Fibroblast of the aortic adventitia (primary cell): ENCODE measurements at regions not wholly inside any gene's neighbourhood (a gene's known extent, or its start where the extent isn't known, plus 50 kb on each side); places are given as distances from the start of the nearest gene placed in this dataset.

Experiments used
- DNase-seq: peaks from one replicate; pipeline ENCODE4 v3.0.0-alpha.2; 2010; ENCODE audit warnings: low read depth
- H3K4me3 ChIP-seq: 2 replicates; pipeline ENCODE4 v1.5.1; 2011; ENCODE audit warnings: low read depth, mild to moderate bottlenecking, control low read depth, low read length, moderate library complexity
- TF ChIP-seq, protein P1 (sequence below): IDR thresholded peaks from 2 replicates; pipeline ENCODE4 v1.5.1; 2011; ENCODE audit warnings: mild to moderate bottlenecking, low read length, control low read depth, inconsistent platforms; ENCODE audit not compliant: insufficient read depth

DNA sequence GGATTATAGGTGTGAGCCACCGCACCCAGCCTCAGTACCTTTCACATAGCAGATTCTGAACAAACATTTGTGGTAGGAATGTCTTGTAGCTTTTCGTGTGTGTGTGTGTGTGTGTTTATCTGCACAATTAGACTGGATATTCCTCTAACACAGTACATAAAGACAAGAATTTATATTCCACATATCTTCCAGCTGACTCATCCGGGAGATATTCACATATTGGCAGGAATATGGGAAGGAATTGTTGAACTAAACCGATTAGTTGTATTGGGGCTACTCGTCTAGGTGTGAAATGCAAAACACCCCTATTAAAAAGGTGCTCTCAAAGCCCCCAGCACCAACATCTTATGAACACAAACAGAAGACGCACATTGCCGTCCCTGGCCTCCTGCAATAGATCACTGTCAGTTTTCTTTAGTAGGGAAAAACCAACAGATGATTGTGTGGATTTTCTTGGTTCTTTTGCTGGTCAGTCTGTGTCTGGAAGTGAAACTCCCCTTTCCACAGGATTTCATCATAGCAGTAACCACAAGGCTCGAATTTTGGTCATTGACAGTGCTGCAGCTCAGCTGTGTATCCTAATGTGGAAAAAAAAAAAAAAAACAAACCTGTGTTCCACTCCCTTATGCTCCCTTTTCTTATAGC, 208.5 kb upstream of the ACVR2A start:
- TF ChIP-seq, protein P1, sequence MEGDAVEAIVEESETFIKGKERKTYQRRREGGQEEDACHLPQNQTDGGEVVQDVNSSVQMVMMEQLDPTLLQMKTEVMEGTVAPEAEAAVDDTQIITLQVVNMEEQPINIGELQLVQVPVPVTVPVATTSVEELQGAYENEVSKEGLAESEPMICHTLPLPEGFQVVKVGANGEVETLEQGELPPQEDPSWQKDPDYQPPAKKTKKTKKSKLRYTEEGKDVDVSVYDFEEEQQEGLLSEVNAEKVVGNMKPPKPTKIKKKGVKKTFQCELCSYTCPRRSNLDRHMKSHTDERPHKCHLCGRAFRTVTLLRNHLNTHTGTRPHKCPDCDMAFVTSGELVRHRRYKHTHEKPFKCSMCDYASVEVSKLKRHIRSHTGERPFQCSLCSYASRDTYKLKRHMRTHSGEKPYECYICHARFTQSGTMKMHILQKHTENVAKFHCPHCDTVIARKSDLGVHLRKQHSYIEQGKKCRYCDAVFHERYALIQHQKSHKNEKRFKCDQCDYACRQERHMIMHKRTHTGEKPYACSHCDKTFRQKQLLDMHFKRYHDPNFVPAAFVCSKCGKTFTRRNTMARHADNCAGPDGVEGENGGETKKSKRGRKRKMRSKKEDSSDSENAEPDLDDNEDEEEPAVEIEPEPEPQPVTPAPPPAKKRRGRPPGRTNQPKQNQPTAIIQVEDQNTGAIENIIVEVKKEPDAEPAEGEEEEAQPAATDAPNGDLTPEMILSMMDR: no peak
- DNase-seq: peak; percentile 81
- no peak overlapping the region for H3K4me3 ChIP-seq

DNA sequence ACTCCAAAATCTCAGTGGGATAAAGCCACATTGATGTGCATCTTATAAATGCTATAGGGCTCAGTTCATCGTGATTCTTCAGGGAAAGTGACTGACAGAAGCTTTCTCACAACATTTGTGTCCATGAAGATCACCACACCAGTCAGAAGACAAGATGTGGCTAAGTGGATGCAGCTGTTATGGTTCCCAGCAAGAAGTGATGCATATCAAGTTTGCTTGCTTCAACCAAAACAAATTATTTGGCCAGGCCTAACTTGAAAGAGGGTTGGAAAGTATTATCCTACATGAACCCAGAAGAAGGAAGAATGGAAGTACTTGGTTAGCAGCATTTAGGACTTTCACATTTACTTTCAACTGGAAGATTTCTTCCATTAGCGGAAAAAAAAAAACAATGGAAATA, 210.0 kb upstream of the ACVR2A start:
- no peak overlapping the region for H3K4me3 ChIP-seq
- TF ChIP-seq, protein P1: no peak
- no peak for DNase-seq

DNA sequence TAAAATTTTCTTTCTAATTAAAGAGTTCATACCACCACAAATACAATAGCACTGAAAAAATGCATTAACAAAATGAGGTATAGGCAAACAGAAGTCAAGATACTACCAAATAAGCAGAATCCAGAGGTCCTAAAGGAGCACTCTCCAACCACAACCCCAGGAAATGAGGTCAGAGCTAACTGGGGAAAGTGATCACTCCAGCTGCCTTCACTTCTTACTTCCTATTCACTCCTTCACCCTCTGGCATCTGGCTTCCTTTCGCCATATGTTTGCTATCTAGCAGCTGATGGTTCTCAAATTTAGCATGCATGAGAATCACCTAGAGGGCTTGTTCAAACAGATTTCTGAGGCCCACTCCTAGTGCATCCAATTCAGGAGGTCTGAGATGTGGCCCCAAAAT, 212.6 kb upstream of the ACVR2A start:
- no peak for DNase-seq
- TF ChIP-seq, protein P1: no peak
- no peak overlapping the region for H3K4me3 ChIP-seq

DNA sequence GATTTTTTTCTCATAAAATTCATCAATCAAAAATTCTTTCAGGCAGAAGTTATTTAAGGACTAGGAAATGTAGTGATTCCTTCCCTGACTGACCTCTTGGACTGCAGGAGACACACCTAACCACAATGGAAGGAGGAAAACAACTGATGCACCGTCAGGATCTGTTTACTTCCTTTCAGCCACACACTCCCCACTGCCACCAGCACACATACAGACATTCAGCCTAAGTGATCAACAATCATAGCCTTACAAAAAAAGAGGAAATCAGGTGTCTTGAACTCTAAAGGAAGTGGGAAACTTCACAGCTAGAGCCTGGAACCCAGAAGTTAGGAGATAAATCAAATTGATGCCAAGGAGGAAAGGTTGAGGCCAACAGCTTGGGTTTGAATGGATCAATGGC, 213.5 kb upstream of the ACVR2A start:
- TF ChIP-seq, protein P1: no peak

DNA sequence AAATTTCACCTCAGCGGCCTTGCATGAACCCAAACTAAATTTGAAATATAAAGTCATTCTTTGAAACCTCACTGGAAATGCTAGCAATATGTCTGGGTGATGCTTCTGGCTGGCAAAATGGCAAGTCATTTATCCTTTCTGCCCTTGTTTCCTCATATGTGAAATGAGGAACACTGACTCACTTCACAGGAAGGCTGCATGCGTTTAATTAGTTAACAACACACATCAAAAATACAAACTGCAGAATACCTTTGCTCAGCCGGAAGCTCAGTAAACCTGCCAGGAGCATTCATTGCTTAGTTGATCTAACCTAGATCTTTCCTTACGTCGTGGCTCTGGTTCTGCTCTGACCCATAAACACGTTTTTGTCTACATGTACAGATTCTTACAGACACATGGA, 214.2 kb upstream of the ACVR2A start:
- TF ChIP-seq, protein P1: no peak
- H3K4me3 ChIP-seq: no peak overlapping the region
- no peak for DNase-seq

More for the DNA sequence above, 213.5 kb upstream of the ACVR2A start:
- DNase-seq: no peak
- H3K4me3 ChIP-seq: no peak overlapping the region

DNA sequence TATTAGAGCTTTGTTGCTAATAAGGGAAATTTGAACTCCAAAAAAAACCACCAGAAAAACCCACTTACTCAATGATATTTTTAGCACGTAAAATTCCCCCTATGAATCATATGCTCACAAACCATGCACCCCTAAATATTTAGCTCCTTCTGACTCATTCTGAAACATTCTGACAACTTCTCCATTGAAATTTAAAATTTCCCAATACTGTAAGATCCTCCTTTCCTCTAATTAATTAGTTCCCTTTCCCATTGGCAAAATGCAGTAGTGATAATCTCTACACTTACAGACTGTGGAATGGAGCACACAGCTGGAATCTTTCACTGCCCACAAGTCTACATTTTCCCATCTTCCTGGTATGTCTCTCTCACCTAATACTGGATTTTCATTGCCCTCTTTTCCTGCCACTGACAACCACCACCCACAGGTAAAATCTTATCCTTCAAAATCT, 215.8 kb upstream of the ACVR2A start:
- no peak for DNase-seq
- H3K4me3 ChIP-seq: no peak overlapping the region
- TF ChIP-seq, protein P1: no peak

DNA sequence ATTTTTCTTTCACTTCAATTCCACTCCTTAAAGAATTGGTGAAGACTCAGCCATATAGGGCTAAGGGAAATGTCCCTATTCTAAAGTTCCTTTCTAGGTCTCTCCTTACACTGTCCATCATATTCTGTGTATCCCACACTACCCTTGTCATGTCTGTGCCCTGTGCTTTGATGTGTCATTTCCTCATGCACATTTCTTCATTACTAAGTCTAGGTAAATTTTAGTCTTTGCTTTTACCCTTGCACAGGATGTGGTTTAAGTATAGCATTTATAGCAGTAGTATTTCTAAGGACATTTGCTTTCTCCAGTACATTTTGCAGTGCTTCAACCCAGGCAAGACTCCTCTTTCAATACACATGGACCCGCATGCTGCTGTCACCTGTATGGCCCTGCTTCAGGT, 221.5 kb upstream of the ACVR2A start:
- DNase-seq: no peak
- TF ChIP-seq, protein P1: no peak

More for the DNA sequence above, 221.5 kb upstream of the ACVR2A start:
- H3K4me3 ChIP-seq: no peak overlapping the region
